GM23338 (cell line): ENCODE measurements at regions not wholly inside any gene's neighbourhood (a gene's known extent, or its start where the extent isn't known, plus 50 kb on each side); places are given as distances from the start of the nearest gene placed in this dataset.

Experiments used
- ATAC-seq: fragments of 200-7000 bp; cut with Tn5 transposase; 3 replicates; pipeline ENCODE4 v1.9.1; 2020
- DNase-seq: peaks from one replicate; pipeline ENCODE4 v3.0.0-alpha.2; 2015; ENCODE audit warnings: low spot score
- H2AFZ ChIP-seq: fragments of 200-600 bp; sonication (generic); 2 replicates; pipeline ENCODE4 v1.8.0; 2016; ENCODE audit warnings: antibody characterized with exemption, mild to moderate bottlenecking, moderate library complexity
- H3F3A ChIP-seq: fragments of 200-600 bp; sonication (generic); replicated peaks from 2 replicates; pipeline ENCODE4 v1.8.0; 2017; ENCODE audit warnings: antibody characterized with exemption, mixed run types, low read depth
- H3K27ac ChIP-seq: fragments of 200-600 bp; sonication (generic); 2 replicates; pipeline ENCODE4 v1.6.1; 2016; ENCODE audit warnings: low read depth
- H3K27me3 ChIP-seq: fragments of 200-600 bp; sonication (generic); 2 replicates; pipeline ENCODE4 v1.8.0; 2016; ENCODE audit warnings: mild to moderate bottlenecking, mixed run types, moderate library complexity; ENCODE audit not compliant: insufficient read depth
- H3K36me3 ChIP-seq: fragments of 200-600 bp; sonication (generic); 2 replicates; pipeline ENCODE4 v1.8.0; 2016; ENCODE audit warnings: mild to moderate bottlenecking; ENCODE audit not compliant: insufficient read depth
- H3K4me1 ChIP-seq: fragments of 200-600 bp; sonication (generic); 2 replicates; pipeline ENCODE4 v1.8.0; 2016; ENCODE audit warnings: mild to moderate bottlenecking, moderate library complexity; ENCODE audit not compliant: insufficient read depth
- H3K4me2 ChIP-seq: fragments of 200-600 bp; sonication (generic); 2 replicates; pipeline ENCODE4 v1.7.1; 2017; ENCODE audit warnings: mixed run types
- H3K4me3 ChIP-seq: fragments of 200-600 bp; sonication (generic); 2 replicates; pipeline ENCODE4 v1.6.1; 2016; ENCODE audit warnings: mixed run types
- H3K79me2 ChIP-seq: fragments of 200-600 bp; sonication (generic); replicated peaks from 2 replicates; pipeline ENCODE4 v1.8.0; 2017; ENCODE audit warnings: mild to moderate bottlenecking; ENCODE audit not compliant: insufficient read depth
- H3K9me2 ChIP-seq: fragments of 200-600 bp; sonication (generic); 2 replicates; pipeline ENCODE4 v1.8.0; 2017; ENCODE audit not compliant: insufficient read depth
- H4K20me1 ChIP-seq: fragments of 200-600 bp; sonication (generic); replicated peaks from 2 replicates; pipeline ENCODE4 v1.8.0; 2017; ENCODE audit warnings: mild to moderate bottlenecking; ENCODE audit not compliant: insufficient read depth
- H3K27ac Mint-ChIP-seq: 2 replicates; pipeline ENCODE4 v1.8.0; 2020; ENCODE audit warnings: inconsistent platforms, mild to moderate bottlenecking, moderate library complexity, mixed read lengths
- H3K27me3 Mint-ChIP-seq: 3 replicates; pipeline ENCODE4 v1.8.0; 2022; ENCODE audit warnings: low read depth, mild to moderate bottlenecking, moderate library complexity, mixed read lengths, inconsistent platforms; ENCODE audit not compliant: insufficient read depth, poor library complexity
- H3K36me3 Mint-ChIP-seq: 3 replicates; pipeline ENCODE4 v1.8.0; 2021; ENCODE audit warnings: low read depth, mild to moderate bottlenecking, inconsistent platforms, moderate library complexity, mixed read lengths
- H3K4me1 Mint-ChIP-seq: 3 replicates; pipeline ENCODE4 v1.8.0; 2020; ENCODE audit warnings: mild to moderate bottlenecking, inconsistent platforms, mixed read lengths
- H3K4me3 Mint-ChIP-seq: 3 replicates; pipeline ENCODE4 v1.8.0; 2021; ENCODE audit warnings: moderate library complexity, mild to moderate bottlenecking, inconsistent platforms, mixed read lengths
- H3K9me3 Mint-ChIP-seq: 3 replicates; pipeline ENCODE4 v1.8.0; 2020; ENCODE audit warnings: moderate library complexity, mild to moderate bottlenecking, inconsistent platforms, mixed read lengths
- EZH2phosphoT487 ChIP-seq: fragments of 200-600 bp; sonication (generic); IDR thresholded peaks from one replicate; pipeline ENCODE4 v1.8.1; 2018; ENCODE audit warnings: antibody characterized with exemption; ENCODE audit not compliant: unreplicated experiment
- JUNB ChIP-seq: IDR thresholded peaks from one replicate; pipeline ENCODE4 v1.6.1; 2016; ENCODE audit warnings: antibody characterized with exemption; ENCODE audit not compliant: unreplicated experiment
- NANOG ChIP-seq: IDR thresholded peaks from 2 replicates; pipeline ENCODE4 v1.6.1; 2016; ENCODE audit warnings: antibody characterized with exemption, borderline replicate concordance
- POLR2AphosphoS5 ChIP-seq: IDR thresholded peaks from 2 replicates; pipeline ENCODE4 v1.6.1; 2016; ENCODE audit warnings: antibody characterized with exemption, low read depth
- STAT1 ChIP-seq: IDR thresholded peaks from one replicate; pipeline ENCODE4 v1.6.1; 2016; ENCODE audit warnings: antibody characterized with exemption; ENCODE audit not compliant: unreplicated experiment
- ZNF114 ChIP-seq: fragments of 250-450 bp; sonication (Bioruptor Pico); IDR thresholded peaks from 2 replicates; pipeline ENCODE4 v1.5.0; 2020; ENCODE audit warnings: mild to moderate bottlenecking, moderate library complexity
- ZNF331 ChIP-seq: fragments of 250-450 bp; sonication (Bioruptor Pico); IDR thresholded peaks from 2 replicates; pipeline ENCODE4 v1.5.0; 2020; ENCODE audit warnings: low read depth, mild to moderate bottlenecking, moderate library complexity
- TF ChIP-seq, protein P1 (sequence below): IDR thresholded peaks from one replicate; pipeline ENCODE4 v1.6.1; 2018; ENCODE audit warnings: antibody characterized with exemption; ENCODE audit not compliant: unreplicated experiment
- TF ChIP-seq, protein P2 (sequence below): IDR thresholded peaks from 2 replicates; pipeline ENCODE4 v1.6.1; 2016; ENCODE audit warnings: antibody characterized with exemption
- TF ChIP-seq, protein P3 (sequence below), 2 experiments: fragments of 200-600 bp in 1 of 2; sonication (generic) in 1 of 2; conservative IDR thresholded peaks; 2 replicates each; pipeline versions ENCODE4 v1.5.1 to v1.6.1; 2016 to 2017; ENCODE audit warnings: antibody characterized with exemption in 2 of 2, low read depth in 2 of 2, mild to moderate bottlenecking in 2 of 2, moderate library complexity in 1 of 2
- TF ChIP-seq, protein P4 (sequence below): fragments of 250-450 bp; sonication (Bioruptor Pico); IDR thresholded peaks from 2 replicates; pipeline ENCODE4 v1.5.0; 2020; ENCODE audit warnings: mild to moderate bottlenecking, moderate library complexity

DNA sequence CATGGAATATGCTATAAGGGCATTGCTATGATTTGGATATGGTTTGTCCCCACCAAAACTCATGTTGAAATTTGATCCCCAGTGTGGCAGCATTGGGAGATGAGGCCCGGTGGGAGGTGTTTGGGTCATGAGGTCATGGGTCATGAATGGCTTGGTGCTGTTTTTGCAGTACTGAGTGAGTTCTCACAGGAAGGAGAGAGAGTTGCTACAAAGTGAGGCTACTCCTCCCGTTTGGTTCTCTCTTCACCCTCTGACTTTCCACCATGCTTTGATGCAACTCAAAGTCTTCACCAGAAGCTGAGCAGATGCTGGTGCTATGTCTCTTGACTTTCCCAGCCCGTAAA, 388.1 kb upstream of the TMPO start:
- no peaks in the 10 kb centered on the region for H3K27me3 Mint-ChIP-seq
- H2AFZ ChIP-seq: no peak overlapping the region; the same call in 1 of the 2 replicates
- H3K4me1 Mint-ChIP-seq: peaks cover 16% of the 10 kb centered on the region; the same call in 2 of the 3 replicates
- H3K9me2 ChIP-seq: no peaks in the 10 kb centered on the region; the same call in 1 of the 2 replicates
- no peak overlapping the region for H3K4me3 ChIP-seq
- ATAC-seq: peak; percentile 54; the same call in 2 of the 3 replicates
- DNase-seq: no peak
- H3K4me1 ChIP-seq: no peaks in the 10 kb centered on the region
- H3K36me3 Mint-ChIP-seq: no peaks in the 10 kb centered on the region
- H3K4me3 Mint-ChIP-seq: no peak overlapping the region
- no peaks in the 10 kb centered on the region for H3K79me2 ChIP-seq
- no peaks in the 10 kb centered on the region for H3K36me3 ChIP-seq
- H3K4me2 ChIP-seq: no peak overlapping the region
- no peaks in the 10 kb centered on the region for H3K27me3 ChIP-seq
- H3K27ac ChIP-seq: no peak overlapping the region
- no peak overlapping the region for H3K27ac Mint-ChIP-seq
- no peaks in the 10 kb centered on the region for H4K20me1 ChIP-seq
- no peaks in the 10 kb centered on the region for H3K9me3 Mint-ChIP-seq
- TF ChIP-seq, protein P1, sequence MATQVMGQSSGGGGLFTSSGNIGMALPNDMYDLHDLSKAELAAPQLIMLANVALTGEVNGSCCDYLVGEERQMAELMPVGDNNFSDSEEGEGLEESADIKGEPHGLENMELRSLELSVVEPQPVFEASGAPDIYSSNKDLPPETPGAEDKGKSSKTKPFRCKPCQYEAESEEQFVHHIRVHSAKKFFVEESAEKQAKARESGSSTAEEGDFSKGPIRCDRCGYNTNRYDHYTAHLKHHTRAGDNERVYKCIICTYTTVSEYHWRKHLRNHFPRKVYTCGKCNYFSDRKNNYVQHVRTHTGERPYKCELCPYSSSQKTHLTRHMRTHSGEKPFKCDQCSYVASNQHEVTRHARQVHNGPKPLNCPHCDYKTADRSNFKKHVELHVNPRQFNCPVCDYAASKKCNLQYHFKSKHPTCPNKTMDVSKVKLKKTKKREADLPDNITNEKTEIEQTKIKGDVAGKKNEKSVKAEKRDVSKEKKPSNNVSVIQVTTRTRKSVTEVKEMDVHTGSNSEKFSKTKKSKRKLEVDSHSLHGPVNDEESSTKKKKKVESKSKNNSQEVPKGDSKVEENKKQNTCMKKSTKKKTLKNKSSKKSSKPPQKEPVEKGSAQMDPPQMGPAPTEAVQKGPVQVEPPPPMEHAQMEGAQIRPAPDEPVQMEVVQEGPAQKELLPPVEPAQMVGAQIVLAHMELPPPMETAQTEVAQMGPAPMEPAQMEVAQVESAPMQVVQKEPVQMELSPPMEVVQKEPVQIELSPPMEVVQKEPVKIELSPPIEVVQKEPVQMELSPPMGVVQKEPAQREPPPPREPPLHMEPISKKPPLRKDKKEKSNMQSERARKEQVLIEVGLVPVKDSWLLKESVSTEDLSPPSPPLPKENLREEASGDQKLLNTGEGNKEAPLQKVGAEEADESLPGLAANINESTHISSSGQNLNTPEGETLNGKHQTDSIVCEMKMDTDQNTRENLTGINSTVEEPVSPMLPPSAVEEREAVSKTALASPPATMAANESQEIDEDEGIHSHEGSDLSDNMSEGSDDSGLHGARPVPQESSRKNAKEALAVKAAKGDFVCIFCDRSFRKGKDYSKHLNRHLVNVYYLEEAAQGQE: no peak
- TF ChIP-seq, protein P2, sequence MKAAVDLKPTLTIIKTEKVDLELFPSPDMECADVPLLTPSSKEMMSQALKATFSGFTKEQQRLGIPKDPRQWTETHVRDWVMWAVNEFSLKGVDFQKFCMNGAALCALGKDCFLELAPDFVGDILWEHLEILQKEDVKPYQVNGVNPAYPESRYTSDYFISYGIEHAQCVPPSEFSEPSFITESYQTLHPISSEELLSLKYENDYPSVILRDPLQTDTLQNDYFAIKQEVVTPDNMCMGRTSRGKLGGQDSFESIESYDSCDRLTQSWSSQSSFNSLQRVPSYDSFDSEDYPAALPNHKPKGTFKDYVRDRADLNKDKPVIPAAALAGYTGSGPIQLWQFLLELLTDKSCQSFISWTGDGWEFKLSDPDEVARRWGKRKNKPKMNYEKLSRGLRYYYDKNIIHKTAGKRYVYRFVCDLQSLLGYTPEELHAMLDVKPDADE: no peak
- TF ChIP-seq EZH2phosphoT487 (no peak), NANOG (no peak), JUNB (no peak), ZNF114 (CRISPR knock-in tag) (no peak), ZNF331 (CRISPR knock-in tag) (no peak), STAT1 (no peak), POLR2AphosphoS5 (no peak)
- TF ChIP-seq, protein P3, sequence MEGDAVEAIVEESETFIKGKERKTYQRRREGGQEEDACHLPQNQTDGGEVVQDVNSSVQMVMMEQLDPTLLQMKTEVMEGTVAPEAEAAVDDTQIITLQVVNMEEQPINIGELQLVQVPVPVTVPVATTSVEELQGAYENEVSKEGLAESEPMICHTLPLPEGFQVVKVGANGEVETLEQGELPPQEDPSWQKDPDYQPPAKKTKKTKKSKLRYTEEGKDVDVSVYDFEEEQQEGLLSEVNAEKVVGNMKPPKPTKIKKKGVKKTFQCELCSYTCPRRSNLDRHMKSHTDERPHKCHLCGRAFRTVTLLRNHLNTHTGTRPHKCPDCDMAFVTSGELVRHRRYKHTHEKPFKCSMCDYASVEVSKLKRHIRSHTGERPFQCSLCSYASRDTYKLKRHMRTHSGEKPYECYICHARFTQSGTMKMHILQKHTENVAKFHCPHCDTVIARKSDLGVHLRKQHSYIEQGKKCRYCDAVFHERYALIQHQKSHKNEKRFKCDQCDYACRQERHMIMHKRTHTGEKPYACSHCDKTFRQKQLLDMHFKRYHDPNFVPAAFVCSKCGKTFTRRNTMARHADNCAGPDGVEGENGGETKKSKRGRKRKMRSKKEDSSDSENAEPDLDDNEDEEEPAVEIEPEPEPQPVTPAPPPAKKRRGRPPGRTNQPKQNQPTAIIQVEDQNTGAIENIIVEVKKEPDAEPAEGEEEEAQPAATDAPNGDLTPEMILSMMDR (conservative IDR thresholded peaks at IDR 0.05; ENCODE audit: low read depth in 2 of 2): no peak
- TF ChIP-seq, protein P4, sequence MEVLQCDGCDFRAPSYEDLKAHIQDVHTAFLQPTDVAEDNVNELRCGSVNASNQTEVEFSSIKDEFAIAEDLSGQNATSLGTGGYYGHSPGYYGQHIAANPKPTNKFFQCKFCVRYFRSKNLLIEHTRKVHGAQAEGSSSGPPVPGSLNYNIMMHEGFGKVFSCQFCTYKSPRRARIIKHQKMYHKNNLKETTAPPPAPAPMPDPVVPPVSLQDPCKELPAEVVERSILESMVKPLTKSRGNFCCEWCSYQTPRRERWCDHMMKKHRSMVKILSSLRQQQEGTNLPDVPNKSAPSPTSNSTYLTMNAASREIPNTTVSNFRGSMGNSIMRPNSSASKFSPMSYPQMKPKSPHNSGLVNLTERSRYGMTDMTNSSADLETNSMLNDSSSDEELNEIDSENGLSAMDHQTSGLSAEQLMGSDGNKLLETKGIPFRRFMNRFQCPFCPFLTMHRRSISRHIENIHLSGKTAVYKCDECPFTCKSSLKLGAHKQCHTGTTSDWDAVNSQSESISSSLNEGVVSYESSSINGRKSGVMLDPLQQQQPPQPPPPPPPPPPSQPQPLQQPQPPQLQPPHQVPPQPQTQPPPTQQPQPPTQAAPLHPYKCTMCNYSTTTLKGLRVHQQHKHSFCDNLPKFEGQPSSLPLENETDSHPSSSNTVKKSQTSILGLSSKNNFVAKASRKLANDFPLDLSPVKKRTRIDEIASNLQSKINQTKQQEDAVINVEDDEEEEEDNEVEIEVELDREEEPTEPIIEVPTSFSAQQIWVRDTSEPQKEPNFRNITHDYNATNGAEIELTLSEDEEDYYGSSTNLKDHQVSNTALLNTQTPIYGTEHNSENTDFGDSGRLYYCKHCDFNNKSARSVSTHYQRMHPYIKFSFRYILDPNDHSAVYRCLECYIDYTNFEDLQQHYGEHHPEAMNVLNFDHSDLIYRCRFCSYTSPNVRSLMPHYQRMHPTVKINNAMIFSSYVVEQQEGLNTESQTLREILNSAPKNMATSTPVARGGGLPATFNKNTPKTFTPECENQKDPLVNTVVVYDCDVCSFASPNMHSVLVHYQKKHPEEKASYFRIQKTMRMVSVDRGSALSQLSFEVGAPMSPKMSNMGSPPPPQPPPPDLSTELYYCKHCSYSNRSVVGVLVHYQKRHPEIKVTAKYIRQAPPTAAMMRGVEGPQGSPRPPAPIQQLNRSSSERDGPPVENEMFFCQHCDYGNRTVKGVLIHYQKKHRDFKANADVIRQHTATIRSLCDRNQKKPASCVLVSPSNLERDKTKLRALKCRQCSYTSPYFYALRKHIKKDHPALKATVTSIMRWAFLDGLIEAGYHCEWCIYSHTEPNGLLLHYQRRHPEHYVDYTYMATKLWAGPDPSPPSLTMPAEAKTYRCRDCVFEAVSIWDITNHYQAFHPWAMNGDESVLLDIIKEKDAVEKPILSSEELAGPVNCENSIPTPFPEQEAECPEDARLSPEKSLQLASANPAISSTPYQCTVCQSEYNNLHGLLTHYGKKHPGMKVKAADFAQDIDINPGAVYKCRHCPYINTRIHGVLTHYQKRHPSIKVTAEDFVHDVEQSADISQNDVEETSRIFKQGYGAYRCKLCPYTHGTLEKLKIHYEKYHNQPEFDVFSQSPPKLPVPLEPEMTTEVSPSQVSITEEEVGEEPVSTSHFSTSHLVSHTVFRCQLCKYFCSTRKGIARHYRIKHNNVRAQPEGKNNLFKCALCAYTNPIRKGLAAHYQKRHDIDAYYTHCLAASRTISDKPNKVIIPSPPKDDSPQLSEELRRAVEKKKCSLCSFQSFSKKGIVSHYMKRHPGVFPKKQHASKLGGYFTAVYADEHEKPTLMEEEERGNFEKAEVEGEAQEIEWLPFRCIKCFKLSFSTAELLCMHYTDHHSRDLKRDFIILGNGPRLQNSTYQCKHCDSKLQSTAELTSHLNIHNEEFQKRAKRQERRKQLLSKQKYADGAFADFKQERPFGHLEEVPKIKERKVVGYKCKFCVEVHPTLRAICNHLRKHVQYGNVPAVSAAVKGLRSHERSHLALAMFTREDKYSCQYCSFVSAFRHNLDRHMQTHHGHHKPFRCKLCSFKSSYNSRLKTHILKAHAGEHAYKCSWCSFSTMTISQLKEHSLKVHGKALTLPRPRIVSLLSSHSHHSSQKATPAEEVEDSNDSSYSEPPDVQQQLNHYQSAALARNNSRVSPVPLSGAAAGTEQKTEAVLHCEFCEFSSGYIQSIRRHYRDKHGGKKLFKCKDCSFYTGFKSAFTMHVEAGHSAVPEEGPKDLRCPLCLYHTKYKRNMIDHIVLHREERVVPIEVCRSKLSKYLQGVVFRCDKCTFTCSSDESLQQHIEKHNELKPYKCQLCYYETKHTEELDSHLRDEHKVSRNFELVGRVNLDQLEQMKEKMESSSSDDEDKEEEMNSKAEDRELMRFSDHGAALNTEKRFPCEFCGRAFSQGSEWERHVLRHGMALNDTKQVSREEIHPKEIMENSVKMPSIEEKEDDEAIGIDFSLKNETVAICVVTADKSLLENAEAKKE (CRISPR knock-in tag): no peak
- no peaks in the 10 kb centered on the region for H3F3A ChIP-seq
